ENCODE measurements at regions not wholly inside any gene's neighbourhood (a gene's known extent, or its start where the extent isn't known, plus 50 kb on each side); places are given as distances from the start of the nearest gene placed in this dataset.

DNA sequence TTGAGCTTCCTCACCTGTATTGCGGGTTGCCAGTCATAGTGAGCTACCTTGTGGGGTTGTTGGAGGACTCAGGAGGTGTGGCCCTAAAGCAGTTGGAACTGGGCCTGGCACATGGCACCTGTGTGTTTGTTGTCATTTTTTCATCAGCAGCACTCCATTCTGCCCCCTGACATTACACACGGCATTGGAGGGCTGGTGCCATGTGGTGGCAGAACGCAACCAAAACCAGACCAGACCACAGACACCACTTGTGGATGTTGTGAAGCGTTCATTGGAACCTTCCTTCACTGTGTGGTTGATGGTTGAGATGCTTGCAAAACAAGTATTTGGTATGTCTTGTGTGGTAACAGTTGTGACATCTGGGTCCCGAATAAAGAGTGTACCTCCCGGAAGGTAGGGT lies 113.2 kb upstream of the ERCC6L2 start:
- Histone ChIP-seq H3K4me3 (no peak overlapping the region), H3K36me3 (ENCODE audit: control insufficient read depth in 4 of 4, insufficient read depth in 4 of 4, low read length in 4 of 4) (no peaks in the 10 kb centered on the region), H3K4me1 (ENCODE audit: control insufficient read depth in 5 of 5, insufficient read depth in 5 of 5, low read length in 5 of 5) (peaks cover 0 to 40% (median 14%) of the 10 kb centered on the region in 5 donors), H3K9me3 (ENCODE audit: control insufficient read depth in 4 of 4, insufficient read depth in 3 of 4, low read length in 3 of 4) (no peaks in the 10 kb centered on the region), H3K27ac (ENCODE audit: low read depth in 1 of 2, low read length in 1 of 2) (no peak overlapping the region), H3K9ac (ENCODE audit: insufficient read depth in 1 of 2, low read length in 2 of 2) (no peak overlapping the region), H3K27me3 (ENCODE audit: control insufficient read depth in 3 of 3, insufficient read depth in 3 of 3, low read length in 2 of 3) (no peaks in the 10 kb centered on the region)
- no peak for DNase-seq
- ATAC-seq (ENCODE audit: insufficient read depth, low FRiP score) = no peak
- WGBS, 2 donors = 89 to 94% methylated on average over 6 of the region's 6 CpGs
- TF ChIP-seq, protein P1, sequence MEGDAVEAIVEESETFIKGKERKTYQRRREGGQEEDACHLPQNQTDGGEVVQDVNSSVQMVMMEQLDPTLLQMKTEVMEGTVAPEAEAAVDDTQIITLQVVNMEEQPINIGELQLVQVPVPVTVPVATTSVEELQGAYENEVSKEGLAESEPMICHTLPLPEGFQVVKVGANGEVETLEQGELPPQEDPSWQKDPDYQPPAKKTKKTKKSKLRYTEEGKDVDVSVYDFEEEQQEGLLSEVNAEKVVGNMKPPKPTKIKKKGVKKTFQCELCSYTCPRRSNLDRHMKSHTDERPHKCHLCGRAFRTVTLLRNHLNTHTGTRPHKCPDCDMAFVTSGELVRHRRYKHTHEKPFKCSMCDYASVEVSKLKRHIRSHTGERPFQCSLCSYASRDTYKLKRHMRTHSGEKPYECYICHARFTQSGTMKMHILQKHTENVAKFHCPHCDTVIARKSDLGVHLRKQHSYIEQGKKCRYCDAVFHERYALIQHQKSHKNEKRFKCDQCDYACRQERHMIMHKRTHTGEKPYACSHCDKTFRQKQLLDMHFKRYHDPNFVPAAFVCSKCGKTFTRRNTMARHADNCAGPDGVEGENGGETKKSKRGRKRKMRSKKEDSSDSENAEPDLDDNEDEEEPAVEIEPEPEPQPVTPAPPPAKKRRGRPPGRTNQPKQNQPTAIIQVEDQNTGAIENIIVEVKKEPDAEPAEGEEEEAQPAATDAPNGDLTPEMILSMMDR (IDR thresholded peaks at IDR 0.05; ENCODE audit: control extremely low read depth, extremely low read depth) = no peak

DNA sequence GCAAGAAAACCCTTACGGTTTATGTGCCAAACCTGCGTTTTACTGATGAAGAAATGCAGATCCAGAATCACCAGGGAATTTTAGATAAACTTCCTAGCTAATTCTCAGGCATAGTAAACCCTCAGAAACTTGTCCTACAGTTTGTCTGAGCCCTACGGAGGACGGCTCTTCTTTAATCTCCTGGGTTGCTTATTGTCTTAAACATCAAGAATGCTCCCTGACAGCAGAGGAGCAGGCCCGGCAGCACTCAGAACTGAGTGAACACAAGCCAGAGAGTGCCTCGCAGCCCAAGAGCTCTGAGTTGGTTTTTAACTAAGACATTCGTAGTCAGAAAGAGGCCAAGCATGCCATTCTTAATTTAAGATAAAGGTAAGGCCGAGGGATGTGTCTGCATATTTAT lies 114.7 kb upstream of the ERCC6L2 start:
- TF ChIP-seq, protein P1 (IDR thresholded peaks at IDR 0.05; ENCODE audit: control extremely low read depth, extremely low read depth) = no peak
- Histone ChIP-seq H3K9me3 (ENCODE audit: control insufficient read depth in 4 of 4, insufficient read depth in 3 of 4, low read length in 3 of 4) (no peaks in the 10 kb centered on the region), H3K9ac (ENCODE audit: insufficient read depth in 1 of 2, low read length in 2 of 2) (no peak overlapping the region), H3K4me1 (ENCODE audit: control insufficient read depth in 5 of 5, insufficient read depth in 5 of 5, low read length in 5 of 5) (peaks cover 0 to 43% (median 3%) of the 10 kb centered on the region in 5 donors), H3K36me3 (ENCODE audit: control insufficient read depth in 4 of 4, insufficient read depth in 4 of 4, low read length in 4 of 4) (no peaks in the 10 kb centered on the region), H3K4me3 (no peak overlapping the region), H3K27ac (ENCODE audit: low read depth in 1 of 2, low read length in 1 of 2) (no peak overlapping the region), H3K27me3 (ENCODE audit: control insufficient read depth in 3 of 3, insufficient read depth in 3 of 3, low read length in 2 of 3) (no peaks in the 10 kb centered on the region)
- peak in 2 of 3 donors; percentile 34 to 43 for DNase-seq
- no peak for ATAC-seq (ENCODE audit: insufficient read depth, low FRiP score)
- 69 to 76% methylated on average over 8 of the region's 8 CpGs for WGBS, 2 donors

DNA sequence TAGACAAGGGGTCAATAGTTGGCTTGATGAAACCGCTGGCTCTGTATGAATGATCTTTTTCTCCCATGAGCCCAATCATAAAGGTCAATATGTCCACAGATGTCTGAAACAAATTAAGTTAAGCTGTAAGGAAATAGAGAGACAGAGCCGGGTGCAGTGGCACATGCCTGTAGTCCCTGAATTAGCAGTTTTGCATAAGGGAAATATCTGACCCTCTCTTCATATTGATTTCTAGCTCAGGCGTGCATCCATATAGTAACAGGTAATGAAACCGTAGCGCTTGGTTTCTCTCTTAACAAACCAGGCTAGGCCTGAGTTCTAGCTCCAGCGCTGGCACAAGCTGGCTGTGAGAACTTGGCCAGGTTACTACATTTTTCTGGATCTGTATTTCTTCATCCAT lies 118.1 kb upstream of the ERCC6L2 start:
- no peaks in the 10 kb centered on the region for H3K27me3 ChIP-seq (ENCODE audit: control insufficient read depth in 3 of 3, insufficient read depth in 3 of 3, low read length in 2 of 3)
- DNase-seq (no peak), ATAC-seq (ENCODE audit: insufficient read depth, low FRiP score) (no peak)
- no peaks in the 10 kb centered on the region for H3K36me3 ChIP-seq (ENCODE audit: control insufficient read depth in 4 of 4, insufficient read depth in 4 of 4, low read length in 4 of 4)
- peaks cover 0 to 61% (median 5%) of the 10 kb centered on the region in 5 donors for H3K4me1 ChIP-seq (ENCODE audit: control insufficient read depth in 5 of 5, insufficient read depth in 5 of 5, low read length in 5 of 5)
- 91 to 96% methylated on average over 6 of the region's 6 CpGs for WGBS, 2 donors
- no peak overlapping the region for H3K9ac ChIP-seq (ENCODE audit: insufficient read depth in 1 of 2, low read length in 2 of 2)
- H3K27ac ChIP-seq (ENCODE audit: low read depth in 1 of 2, low read length in 1 of 2) = no peak overlapping the region
- H3K9me3 ChIP-seq (ENCODE audit: control insufficient read depth in 4 of 4, insufficient read depth in 3 of 4, low read length in 3 of 4) = no peaks in the 10 kb centered on the region
- TF ChIP-seq, protein P1 (IDR thresholded peaks at IDR 0.05; ENCODE audit: control extremely low read depth, extremely low read depth) = no peak
- no peak overlapping the region for H3K4me3 ChIP-seq

DNA sequence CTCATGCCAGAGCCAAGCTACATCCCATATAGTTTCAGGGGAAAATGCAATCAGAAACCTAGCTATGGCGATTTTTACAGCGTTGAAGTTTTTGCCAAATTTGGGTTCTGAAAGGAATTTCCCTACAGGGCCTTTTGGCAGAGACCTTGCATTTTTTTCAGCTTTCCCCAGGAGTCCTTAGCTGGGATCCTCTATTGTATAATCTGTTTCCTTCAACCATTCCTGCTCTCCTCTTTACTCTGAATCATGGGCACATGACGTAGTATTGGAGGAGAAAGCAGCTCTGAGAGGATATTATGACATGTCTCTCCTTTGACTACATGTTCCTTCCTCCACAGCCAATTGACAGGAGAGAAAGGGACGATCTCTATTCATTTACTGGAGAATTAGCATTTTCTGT lies 118.5 kb upstream of the ERCC6L2 start:
- no peaks in the 10 kb centered on the region for H3K27me3 ChIP-seq (ENCODE audit: control insufficient read depth in 3 of 3, insufficient read depth in 3 of 3, low read length in 2 of 3)
- no peak overlapping the region for H3K9ac ChIP-seq (ENCODE audit: insufficient read depth in 1 of 2, low read length in 2 of 2)
- no peak overlapping the region for H3K27ac ChIP-seq (ENCODE audit: low read depth in 1 of 2, low read length in 1 of 2)
- 47 to 62% methylated on average over 4 of the region's 4 CpGs for WGBS, 2 donors
- peaks cover 0 to 1% (median 0%) of the 10 kb centered on the region in 4 donors for H3K9me3 ChIP-seq (ENCODE audit: control insufficient read depth in 4 of 4, insufficient read depth in 3 of 4, low read length in 3 of 4)
- H3K36me3 ChIP-seq (ENCODE audit: control insufficient read depth in 4 of 4, insufficient read depth in 4 of 4, low read length in 4 of 4) = no peaks in the 10 kb centered on the region
- TF ChIP-seq, protein P1 (IDR thresholded peaks at IDR 0.05; ENCODE audit: control extremely low read depth, extremely low read depth) = no peak
- no peak for ATAC-seq (ENCODE audit: insufficient read depth, low FRiP score)
- peak in 2 of 3 donors; percentile 56 to 66 for DNase-seq
- peaks cover 0 to 65% (median 5%) of the 10 kb centered on the region in 5 donors for H3K4me1 ChIP-seq (ENCODE audit: control insufficient read depth in 5 of 5, insufficient read depth in 5 of 5, low read length in 5 of 5)
- H3K4me3 ChIP-seq = no peak overlapping the region
